HepG2 (cell line): ENCODE measurements at regions not wholly inside any gene's neighbourhood (a gene's known extent, or its start where the extent isn't known, plus 50 kb on each side); places are given as distances from the start of the nearest gene placed in this dataset.

Source experiments
- ATAC-seq: fragments of 200-7000 bp; cut with Tn5 transposase; 3 replicates; pipeline ENCODE4 v1.9.1; 2020; ENCODE audit warnings: mild to moderate bottlenecking, moderate library complexity
- BruUV-seq: library from RNA; stranded (reverse); fragments of 400-500 nt; replicated peaks from 2 replicates; lab custom pipeline; 2021; lab: Mats Ljungman, UMichigan
- CTCF ChIA-PET: fragments of 300-600 bp; formaldehyde crosslinking; extraction: SDS; loops from one replicate; lab custom pipeline; 2021; ENCODE audit warnings: low total read pairs, inconsistent platforms, low intra/inter-chr PET ratio; lab: Yijun Ruan, JAX
- POLR2A ChIA-PET: fragments of 350-600 bp; sonication (Branson Sonifier 250); formaldehyde crosslinking; loops from one replicate; lab custom pipeline; 2020; ENCODE audit warnings: antibody characterized with exemption, inconsistent platforms; lab: Yijun Ruan, JAX
- DNase-seq: peaks from one replicate; pipeline ENCODE4 v3.0.0-alpha.2; 2015; ENCODE audit warnings: low spot score
- FAIRE-seq: peaks from 3 replicates; lab custom pipeline; 2011; peaks lifted over from hg19 to GRCh38; lab: Jason Lieb, UNC
- H2AFZ ChIP-seq: one replicate; pipeline ENCODE4 v1.6.1; 2011; ENCODE audit warnings: low read length, inconsistent platforms
- H3K27ac ChIP-seq: fragments of 300-600 bp; 3 replicates; pipeline ENCODE4 v1.8.0; 2011; ENCODE audit warnings: mixed run types, mild to moderate bottlenecking, mixed read lengths, low read length, inconsistent platforms; ENCODE audit not compliant: insufficient read depth; ENCODE audit errors: extremely low read length
- H3K27me3 ChIP-seq, 2 experiments: fragments of 200-600 bp in 1 of 2; 2 replicates in 1 of 2; 3 replicates in 1 of 2; pipeline versions ENCODE4 v1.6.0 to v1.8.0; 2011; ENCODE audit warnings: low read length in 2 of 2, mild to moderate bottlenecking in 2 of 2, moderate library complexity in 2 of 2, inconsistent platforms in 1 of 2; ENCODE audit not compliant: insufficient read depth in 2 of 2, control insufficient read depth in 1 of 2
- H3K36me3 ChIP-seq, 2 experiments: fragments of 200-600 bp in 1 of 2; replicated peaks in 1 of 2; 2 replicates in 1 of 2; 3 replicates in 1 of 2; pipeline versions ENCODE4 v1.5.1 to v1.8.0; 2011; ENCODE audit warnings: low read length in 2 of 2, inconsistent platforms in 1 of 2; ENCODE audit not compliant: insufficient read depth in 2 of 2, control insufficient read depth in 1 of 2
- H3K4me1 ChIP-seq: 2 replicates; pipeline ENCODE4 v1.5.1; 2012; ENCODE audit warnings: low read length, inconsistent platforms; ENCODE audit not compliant: insufficient read depth
- H3K4me2 ChIP-seq: 2 replicates; pipeline ENCODE4 v1.6.0; 2011; ENCODE audit warnings: low read depth, low read length, inconsistent platforms
- H3K4me3 ChIP-seq, 3 experiments: fragments of 200-600 bp in 1 of 3; sonication (generic), shearing (Covaris generic) in 1 of 3; replicated peaks in 1 of 3; 2 replicates each; pipeline ENCODE4 v1.5.1; 2011 to 2016; ENCODE audit warnings: low read length in 3 of 3, inconsistent platforms in 2 of 3, low read depth in 2 of 3, mild to moderate bottlenecking in 2 of 3, control low read depth in 1 of 3, mixed read lengths in 1 of 3; ENCODE audit not compliant: insufficient read depth in 1 of 3
- H3K79me2 ChIP-seq: one replicate; pipeline ENCODE4 v1.6.1; 2011; ENCODE audit warnings: low read length, inconsistent platforms; ENCODE audit not compliant: insufficient read depth
- H3K9ac ChIP-seq: 2 replicates; pipeline ENCODE4 v1.6.0; 2011; ENCODE audit warnings: mild to moderate bottlenecking, low read depth, low read length, inconsistent platforms; ENCODE audit not compliant: insufficient read depth
- H3K9me3 ChIP-seq: 2 replicates; pipeline ENCODE4 v1.5.1; 2012; ENCODE audit warnings: mild to moderate bottlenecking, low read length
- H4K20me1 ChIP-seq: 2 replicates; pipeline ENCODE4 v1.6.0; 2011; ENCODE audit warnings: inconsistent platforms, mild to moderate bottlenecking, low read length, moderate library complexity; ENCODE audit not compliant: insufficient read depth
- ARHGAP35 ChIP-seq: sonication (generic); formaldehyde crosslinking; IDR thresholded peaks from 2 replicates; pipeline ENCODE4 v1.9.0; 2022; ENCODE audit warnings: mild to moderate bottlenecking, inconsistent platforms, moderate library complexity, missing genetic modification reagents, borderline replicate concordance
- GABPA ChIP-seq, 2 experiments: IDR thresholded peaks; 2 replicates each; pipeline ENCODE4 v1.6.1; 2011 to 2016; ENCODE audit warnings: low read depth in 2 of 2, low read length in 1 of 2, missing biosample characterization in 1 of 2, missing genetic modification characterization in 1 of 2
- HNF4G ChIP-seq, 2 experiments: sonication (generic) in 1 of 2; formaldehyde crosslinking in 1 of 2; IDR thresholded peaks; 2 replicates each; pipeline versions ENCODE4 v1.4.0 to v1.6.1; 2011 to 2020; ENCODE audit warnings: borderline replicate concordance in 2 of 2, low read depth in 2 of 2, mild to moderate bottlenecking in 2 of 2, low read length in 1 of 2, missing genetic modification reagents in 1 of 2, moderate library complexity in 1 of 2
- JUND ChIP-seq: sonication (generic); formaldehyde crosslinking; IDR thresholded peaks from 2 replicates; pipeline ENCODE4 v1.8.0; 2022; ENCODE audit warnings: mild to moderate bottlenecking, missing genetic modification reagents
- KDM6A ChIP-seq: IDR thresholded peaks from 2 replicates; pipeline ENCODE4 v1.6.1; 2016; ENCODE audit warnings: low read depth
- RFXAP ChIP-seq: sonication (generic); formaldehyde crosslinking; IDR thresholded peaks from 2 replicates; pipeline ENCODE4 v1.4.0; 2020; ENCODE audit warnings: missing genetic modification reagents, borderline replicate concordance
- SOX13 ChIP-seq, 3 experiments: fragments of 450-650 bp in 1 of 3; sonication (generic) in 1 of 3; formaldehyde crosslinking in 1 of 3; IDR thresholded peaks in 2 of 3; conservative IDR thresholded peaks in 1 of 3; 2 replicates each; pipeline versions ENCODE4 v1.5.0 to v1.6.1; 2016 to 2020; ENCODE audit warnings: antibody characterized with exemption in 1 of 3, mild to moderate bottlenecking in 1 of 3, missing compliant biosample characterization in 1 of 3, missing genetic modification reagents in 1 of 3, moderate library complexity in 1 of 3
- ZFY ChIP-seq: sonication (generic); formaldehyde crosslinking; IDR thresholded peaks from 2 replicates; pipeline ENCODE4 v1.4.0; 2020; ENCODE audit warnings: missing genetic modification reagents
- WGBS: methylation state at CpG from one replicate; pipeline ENCODE4 v1.1.6; 2017; ENCODE audit warnings: low lambda C conversion rate; 5-methylcytosine and 5-hydroxymethylcytosine counted together
- in situ Hi-C: cut with HindIII; loops from 2 replicates; pipeline ENCODE4 v1.10.0; 2017; ENCODE audit warnings: low pct_unique_long_range_greater_than_20kb; ENCODE audit not compliant: extremely low pct_ligation_motif_present
- intact Hi-C: fragments of 100-400 bp; cut with micrococcal nuclease; formaldehyde crosslinking; loops from one replicate; pipeline ENCODE4 v1.10.0; 2022; ENCODE audit not compliant: unreplicated experiment
- TF ChIP-seq, protein P1 (sequence below): fragments of 450-650 bp; IDR thresholded peaks from 2 replicates; pipeline ENCODE4 v1.6.1; 2016
- TF ChIP-seq, protein P2 (sequence below), 2 experiments: fragments of 450-650 bp in 1 of 2; sonication (generic) in 1 of 2; formaldehyde crosslinking; IDR thresholded peaks; 2 replicates each; pipeline versions ENCODE4 v1.5.0 to v1.8.0; 2020 to 2022; ENCODE audit warnings: mild to moderate bottlenecking in 1 of 2, missing genetic modification reagents in 1 of 2
- TF ChIP-seq, protein P3 (sequence below): sonication (generic); formaldehyde crosslinking; IDR thresholded peaks from 2 replicates; pipeline ENCODE4 v1.4.0; 2020; ENCODE audit warnings: missing genetic modification reagents
- TF ChIP-seq, protein P4 (sequence below): sonication (generic); formaldehyde crosslinking; IDR thresholded peaks from 2 replicates; pipeline ENCODE4 v1.4.0; 2020; ENCODE audit warnings: mild to moderate bottlenecking, low read depth, missing genetic modification reagents
- TF ChIP-seq, protein P5 (sequence below): sonication (generic); formaldehyde crosslinking; conservative IDR thresholded peaks from 2 replicates; pipeline ENCODE4 v1.8.1; 2023; ENCODE audit warnings: missing genetic modification reagents

DNA sequence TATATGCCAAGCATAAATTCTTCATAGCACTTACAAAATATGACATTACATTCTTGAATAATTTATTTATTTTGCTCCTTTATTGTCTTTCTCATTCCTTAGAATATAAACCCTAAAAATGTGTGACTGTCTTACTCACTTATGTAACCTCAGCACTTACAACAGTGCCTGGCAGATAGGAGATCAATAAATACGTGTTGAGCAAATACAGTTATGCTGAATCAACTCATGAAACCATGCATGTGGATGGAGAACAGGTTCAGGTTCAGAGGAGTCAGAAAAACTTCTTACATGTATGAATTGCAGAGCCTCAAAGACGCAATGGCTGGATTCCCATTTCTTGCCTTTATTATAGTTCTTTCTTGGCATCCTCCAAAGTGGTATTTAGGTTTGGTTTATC lies 659.4 kb upstream of the CHAC2 start:
- no TSS peak for BruUV-seq
- Histone ChIP-seq H3K4me1 (peaks cover 18% of the 10 kb centered on the region), H3K9ac (no peak overlapping the region), H3K27ac (no peak overlapping the region), H3K4me2 (no peak overlapping the region), H3K9me3 (peaks cover 11% of the 10 kb centered on the region), H2AFZ (no peak overlapping the region), H3K36me3 (no peaks in the 10 kb centered on the region), H3K27me3 (no peaks in the 10 kb centered on the region), H4K20me1 (no peaks in the 10 kb centered on the region), H3K79me2 (no peaks in the 10 kb centered on the region), H3K4me3 (no peak overlapping the region)
- FAIRE-seq (no peak), DNase-seq (no peak), ATAC-seq (no peak)
- in situ Hi-C loops, result no loop called here
- intact Hi-C loops, result no loop called here
- WGBS, result 22% methylated on average over 2 of the region's 2 CpGs
- POLR2A ChIA-PET, result no interaction called here
- CTCF ChIA-PET, result no interaction called here
- TF ChIP-seq ARHGAP35, result no peak
- TF ChIP-seq GABPA (IDR thresholded peaks at IDR 0.05; ENCODE audit: low read depth, low read length), result no peak
- TF ChIP-seq GABPA (CRISPR knock-in tag; IDR thresholded peaks at IDR 0.05; ENCODE audit: low read depth), result no peak
- TF ChIP-seq, protein P1, sequence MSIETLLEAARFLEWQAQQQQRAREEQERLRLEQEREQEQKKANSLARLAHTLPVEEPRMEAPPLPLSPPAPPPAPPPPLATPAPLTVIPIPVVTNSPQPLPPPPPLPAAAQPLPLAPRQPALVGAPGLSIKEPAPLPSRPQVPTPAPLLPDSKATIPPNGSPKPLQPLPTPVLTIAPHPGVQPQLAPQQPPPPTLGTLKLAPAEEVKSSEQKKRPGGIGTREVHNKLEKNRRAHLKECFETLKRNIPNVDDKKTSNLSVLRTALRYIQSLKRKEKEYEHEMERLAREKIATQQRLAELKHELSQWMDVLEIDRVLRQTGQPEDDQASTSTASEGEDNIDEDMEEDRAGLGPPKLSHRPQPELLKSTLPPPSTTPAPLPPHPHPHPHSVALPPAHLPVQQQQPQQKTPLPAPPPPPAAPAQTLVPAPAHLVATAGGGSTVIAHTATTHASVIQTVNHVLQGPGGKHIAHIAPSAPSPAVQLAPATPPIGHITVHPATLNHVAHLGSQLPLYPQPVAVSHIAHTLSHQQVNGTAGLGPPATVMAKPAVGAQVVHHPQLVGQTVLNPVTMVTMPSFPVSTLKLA, result no peak
- TF ChIP-seq SOX13 (IDR thresholded peaks at IDR 0.05), result no peak
- peak in 1 of 2 experiments; percentile 21; a peak in 1 of 4 replicates for TF ChIP-seq SOX13 (CRISPR knock-in tag; conservative IDR thresholded peaks at IDR 0.05 in 1 of 2, IDR thresholded peaks at IDR 0.05 in 1 of 2)
- TF ChIP-seq, protein P2, sequence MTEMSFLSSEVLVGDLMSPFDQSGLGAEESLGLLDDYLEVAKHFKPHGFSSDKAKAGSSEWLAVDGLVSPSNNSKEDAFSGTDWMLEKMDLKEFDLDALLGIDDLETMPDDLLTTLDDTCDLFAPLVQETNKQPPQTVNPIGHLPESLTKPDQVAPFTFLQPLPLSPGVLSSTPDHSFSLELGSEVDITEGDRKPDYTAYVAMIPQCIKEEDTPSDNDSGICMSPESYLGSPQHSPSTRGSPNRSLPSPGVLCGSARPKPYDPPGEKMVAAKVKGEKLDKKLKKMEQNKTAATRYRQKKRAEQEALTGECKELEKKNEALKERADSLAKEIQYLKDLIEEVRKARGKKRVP (CRISPR knock-in tag; IDR thresholded peaks at IDR 0.05), result no peak
- TF ChIP-seq, protein P3, sequence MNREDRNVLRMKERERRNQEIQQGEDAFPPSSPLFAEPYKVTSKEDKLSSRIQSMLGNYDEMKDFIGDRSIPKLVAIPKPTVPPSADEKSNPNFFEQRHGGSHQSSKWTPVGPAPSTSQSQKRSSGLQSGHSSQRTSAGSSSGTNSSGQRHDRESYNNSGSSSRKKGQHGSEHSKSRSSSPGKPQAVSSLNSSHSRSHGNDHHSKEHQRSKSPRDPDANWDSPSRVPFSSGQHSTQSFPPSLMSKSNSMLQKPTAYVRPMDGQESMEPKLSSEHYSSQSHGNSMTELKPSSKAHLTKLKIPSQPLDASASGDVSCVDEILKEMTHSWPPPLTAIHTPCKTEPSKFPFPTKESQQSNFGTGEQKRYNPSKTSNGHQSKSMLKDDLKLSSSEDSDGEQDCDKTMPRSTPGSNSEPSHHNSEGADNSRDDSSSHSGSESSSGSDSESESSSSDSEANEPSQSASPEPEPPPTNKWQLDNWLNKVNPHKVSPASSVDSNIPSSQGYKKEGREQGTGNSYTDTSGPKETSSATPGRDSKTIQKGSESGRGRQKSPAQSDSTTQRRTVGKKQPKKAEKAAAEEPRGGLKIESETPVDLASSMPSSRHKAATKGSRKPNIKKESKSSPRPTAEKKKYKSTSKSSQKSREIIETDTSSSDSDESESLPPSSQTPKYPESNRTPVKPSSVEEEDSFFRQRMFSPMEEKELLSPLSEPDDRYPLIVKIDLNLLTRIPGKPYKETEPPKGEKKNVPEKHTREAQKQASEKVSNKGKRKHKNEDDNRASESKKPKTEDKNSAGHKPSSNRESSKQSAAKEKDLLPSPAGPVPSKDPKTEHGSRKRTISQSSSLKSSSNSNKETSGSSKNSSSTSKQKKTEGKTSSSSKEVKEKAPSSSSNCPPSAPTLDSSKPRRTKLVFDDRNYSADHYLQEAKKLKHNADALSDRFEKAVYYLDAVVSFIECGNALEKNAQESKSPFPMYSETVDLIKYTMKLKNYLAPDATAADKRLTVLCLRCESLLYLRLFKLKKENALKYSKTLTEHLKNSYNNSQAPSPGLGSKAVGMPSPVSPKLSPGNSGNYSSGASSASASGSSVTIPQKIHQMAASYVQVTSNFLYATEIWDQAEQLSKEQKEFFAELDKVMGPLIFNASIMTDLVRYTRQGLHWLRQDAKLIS (CRISPR knock-in tag), result no peak
- TF ChIP-seq, protein P4, sequence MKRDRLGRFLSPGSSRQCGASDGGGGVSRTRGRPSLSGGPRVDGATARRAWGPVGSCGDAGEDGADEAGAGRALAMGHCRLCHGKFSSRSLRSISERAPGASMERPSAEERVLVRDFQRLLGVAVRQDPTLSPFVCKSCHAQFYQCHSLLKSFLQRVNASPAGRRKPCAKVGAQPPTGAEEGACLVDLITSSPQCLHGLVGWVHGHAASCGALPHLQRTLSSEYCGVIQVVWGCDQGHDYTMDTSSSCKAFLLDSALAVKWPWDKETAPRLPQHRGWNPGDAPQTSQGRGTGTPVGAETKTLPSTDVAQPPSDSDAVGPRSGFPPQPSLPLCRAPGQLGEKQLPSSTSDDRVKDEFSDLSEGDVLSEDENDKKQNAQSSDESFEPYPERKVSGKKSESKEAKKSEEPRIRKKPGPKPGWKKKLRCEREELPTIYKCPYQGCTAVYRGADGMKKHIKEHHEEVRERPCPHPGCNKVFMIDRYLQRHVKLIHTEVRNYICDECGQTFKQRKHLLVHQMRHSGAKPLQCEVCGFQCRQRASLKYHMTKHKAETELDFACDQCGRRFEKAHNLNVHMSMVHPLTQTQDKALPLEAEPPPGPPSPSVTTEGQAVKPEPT (CRISPR knock-in tag), result no peak
- no peak for TF ChIP-seq HNF4G (IDR thresholded peaks at IDR 0.05; ENCODE audit: borderline replicate concordance, low read depth, low read length)
- no peak for TF ChIP-seq HNF4G (CRISPR knock-in tag; IDR thresholded peaks at IDR 0.05; ENCODE audit: borderline replicate concordance, low read depth)
- TF ChIP-seq ZFY (CRISPR knock-in tag), result no peak
- TF ChIP-seq, protein P5, sequence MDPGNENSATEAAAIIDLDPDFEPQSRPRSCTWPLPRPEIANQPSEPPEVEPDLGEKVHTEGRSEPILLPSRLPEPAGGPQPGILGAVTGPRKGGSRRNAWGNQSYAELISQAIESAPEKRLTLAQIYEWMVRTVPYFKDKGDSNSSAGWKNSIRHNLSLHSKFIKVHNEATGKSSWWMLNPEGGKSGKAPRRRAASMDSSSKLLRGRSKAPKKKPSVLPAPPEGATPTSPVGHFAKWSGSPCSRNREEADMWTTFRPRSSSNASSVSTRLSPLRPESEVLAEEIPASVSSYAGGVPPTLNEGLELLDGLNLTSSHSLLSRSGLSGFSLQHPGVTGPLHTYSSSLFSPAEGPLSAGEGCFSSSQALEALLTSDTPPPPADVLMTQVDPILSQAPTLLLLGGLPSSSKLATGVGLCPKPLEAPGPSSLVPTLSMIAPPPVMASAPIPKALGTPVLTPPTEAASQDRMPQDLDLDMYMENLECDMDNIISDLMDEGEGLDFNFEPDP (CRISPR knock-in tag), result 0 out of 2 replicates have a peak, but pooled peaks have one; percentile 16
- no peak for TF ChIP-seq RFXAP
- TF ChIP-seq JUND (CRISPR knock-in tag), result no peak
- TF ChIP-seq KDM6A (CRISPR knock-in tag), result no peak
